Neural cell (in vitro differentiated cells): ENCODE measurements at regions not wholly inside any gene's neighbourhood (a gene's known extent, or its start where the extent isn't known, plus 50 kb on each side); places are given as distances from the start of the nearest gene placed in this dataset.

Experiments
- CTCF ChIP-seq: fragments of 450-650 bp; IDR thresholded peaks from 2 replicates; pipeline ENCODE4 v1.5.1; 2014; ENCODE audit warnings: antibody characterized with exemption, mild to moderate bottlenecking, moderate library complexity; ENCODE audit not compliant: poor library complexity, severe bottlenecking
- EP300 ChIP-seq: fragments of 450-650 bp; conservative IDR thresholded peaks from 2 replicates; pipeline ENCODE4 v1.6.1; 2014; ENCODE audit warnings: antibody characterized with exemption, mild to moderate bottlenecking, moderate library complexity; ENCODE audit not compliant: poor library complexity, severe bottlenecking
- EZH2 ChIP-seq: fragments of 200-600, 300-800 bp; shearing (Covaris generic), sonication (generic); IDR thresholded peaks from 2 replicates; pipeline ENCODE4 v1.6.1; 2014; ENCODE audit warnings: antibody characterized with exemption, low read length, borderline replicate concordance, mild to moderate bottlenecking; ENCODE audit not compliant: insufficient read depth, poor library complexity, severe bottlenecking
- MXI1 ChIP-seq: fragments of 450-650 bp; conservative IDR thresholded peaks from 2 replicates; pipeline ENCODE4 v1.6.1; 2014; ENCODE audit warnings: antibody characterized with exemption, mild to moderate bottlenecking; ENCODE audit not compliant: poor library complexity, severe bottlenecking
- POLR2AphosphoS5 ChIP-seq: IDR thresholded peaks from 2 replicates; pipeline ENCODE4 v1.6.1; 2012
- RAD21 ChIP-seq: fragments of 450-650 bp; conservative IDR thresholded peaks from 2 replicates; pipeline ENCODE4 v1.6.1; 2014; ENCODE audit warnings: antibody characterized with exemption, mild to moderate bottlenecking, moderate library complexity
- REST ChIP-seq: IDR thresholded peaks from 2 replicates; pipeline ENCODE4 v1.6.1; 2012; ENCODE audit warnings: borderline replicate concordance
- TAF1 ChIP-seq: IDR thresholded peaks from 2 replicates; pipeline ENCODE4 v1.6.1; 2012; ENCODE audit warnings: low read depth

GRCh38 chr2:239696559-239697207 is 295.9 kb upstream of the HDAC4 start:
- TF ChIP-seq CTCF (no peak), EZH2 (no peak), TAF1 (no peak), RAD21 (no peak), MXI1 (no peak), REST (no peak), EP300 (no peak), POLR2AphosphoS5 (no peak)
